HEK293T (cell line): ENCODE measurements at regions not wholly inside any gene's neighbourhood (a gene's known extent, or its start where the extent isn't known, plus 50 kb on each side); places are given as distances from the start of the nearest gene placed in this dataset.

Experiments used
- CTCF ChIA-PET: fragments of 350-600 bp; formaldehyde crosslinking; extraction: SDS; loops from one replicate; lab custom pipeline; 2021; ENCODE audit warnings: antibody characterized with exemption, inconsistent platforms; lab: Yijun Ruan, JAX
- POLR2A ChIA-PET: fragments of 350-600 bp; formaldehyde crosslinking; extraction: SDS; loops from one replicate; lab custom pipeline; 2020; ENCODE audit warnings: antibody characterized with exemption, inconsistent platforms; lab: Yijun Ruan, JAX
- DNase-seq: peaks from one replicate; pipeline ENCODE4 v3.0.0; 2012; ENCODE audit warnings: mixed read lengths; ENCODE audit errors: extremely low spot score
- ARNT ChIP-seq: fragments of 450-650 bp; IDR thresholded peaks from 2 replicates; pipeline ENCODE4 v1.6.1; 2017; ENCODE audit warnings: mild to moderate bottlenecking
- BHLHE40 ChIP-seq: fragments of 450-650 bp; IDR thresholded peaks from 2 replicates; pipeline ENCODE4 v1.6.1; 2016; ENCODE audit warnings: mild to moderate bottlenecking, moderate library complexity, borderline replicate concordance
- CTBP1 ChIP-seq: fragments of 450-650 bp; IDR thresholded peaks from 2 replicates; pipeline ENCODE4 v1.6.1; 2016; ENCODE audit warnings: borderline replicate concordance
- ELF4 ChIP-seq: fragments of 450-650 bp; IDR thresholded peaks from 2 replicates; pipeline ENCODE4 v1.6.1; 2017; ENCODE audit warnings: antibody characterized with exemption
- FOXA1 ChIP-seq: fragments of 450-650 bp; IDR thresholded peaks from 2 replicates; pipeline ENCODE4 v1.6.1; 2016; ENCODE audit warnings: mild to moderate bottlenecking
- FOXK2 ChIP-seq: fragments of 450-650 bp; IDR thresholded peaks from 2 replicates; pipeline ENCODE4 v1.6.1; 2016; ENCODE audit warnings: mild to moderate bottlenecking
- FOXM1 ChIP-seq: fragments of 450-650 bp; IDR thresholded peaks from 2 replicates; pipeline ENCODE4 v1.6.1; 2017; ENCODE audit warnings: mild to moderate bottlenecking, borderline replicate concordance
- HDGF ChIP-seq: fragments of 450-650 bp; IDR thresholded peaks from 2 replicates; pipeline ENCODE4 v1.6.1; 2017; ENCODE audit warnings: antibody characterized with exemption, borderline replicate concordance
- L3MBTL2 ChIP-seq: fragments of 450-650 bp; conservative IDR thresholded peaks from 2 replicates; pipeline ENCODE4 v1.6.1; 2016; ENCODE audit warnings: mild to moderate bottlenecking
- LEF1 ChIP-seq: fragments of 450-650 bp; IDR thresholded peaks from 2 replicates; pipeline ENCODE4 v1.6.1; 2017; ENCODE audit warnings: mild to moderate bottlenecking, borderline replicate concordance
- NFRKB ChIP-seq: fragments of 450-650 bp; IDR thresholded peaks from 2 replicates; pipeline ENCODE4 v1.6.1; 2016; ENCODE audit warnings: mild to moderate bottlenecking, moderate library complexity
- PKNOX1 ChIP-seq: fragments of 450-650 bp; IDR thresholded peaks from 2 replicates; pipeline ENCODE4 v1.6.1; 2016
- SP1 ChIP-seq: fragments of 450-650 bp; IDR thresholded peaks from 2 replicates; pipeline ENCODE4 v1.6.1; 2017
- SUZ12 ChIP-seq: fragments of 450-650 bp; IDR thresholded peaks from 2 replicates; pipeline ENCODE4 v1.6.1; 2016; ENCODE audit warnings: mild to moderate bottlenecking
- TARDBP ChIP-seq: fragments of 450-650 bp; IDR thresholded peaks from 2 replicates; pipeline ENCODE4 v1.6.1; 2016
- ZNF384 ChIP-seq: fragments of 450-650 bp; IDR thresholded peaks from 2 replicates; pipeline ENCODE4 v1.6.1; 2016

- no peak for DNase-seq
- POLR2A ChIA-PET = no interaction called here
- TF ChIP-seq ZNF384 = no peak
- no peak for TF ChIP-seq TARDBP
- TF ChIP-seq ELF4 = no peak
- CTCF ChIA-PET = no interaction called here
Observed at GRCh38 chr14:98154254-98154653, 1117.7 kb downstream of the BCL11B start.

- CTCF ChIA-PET = no interaction called here
- TF ChIP-seq ZNF384 (no peak), L3MBTL2 (no peak), FOXK2 (no peak), FOXA1 (no peak), ARNT (no peak), CTBP1 (no peak)
- POLR2A ChIA-PET = no interaction called here
- no peak for DNase-seq
Observed at GRCh38 chr14:98156411-98156810, 1115.6 kb downstream of the BCL11B start.

DNA sequence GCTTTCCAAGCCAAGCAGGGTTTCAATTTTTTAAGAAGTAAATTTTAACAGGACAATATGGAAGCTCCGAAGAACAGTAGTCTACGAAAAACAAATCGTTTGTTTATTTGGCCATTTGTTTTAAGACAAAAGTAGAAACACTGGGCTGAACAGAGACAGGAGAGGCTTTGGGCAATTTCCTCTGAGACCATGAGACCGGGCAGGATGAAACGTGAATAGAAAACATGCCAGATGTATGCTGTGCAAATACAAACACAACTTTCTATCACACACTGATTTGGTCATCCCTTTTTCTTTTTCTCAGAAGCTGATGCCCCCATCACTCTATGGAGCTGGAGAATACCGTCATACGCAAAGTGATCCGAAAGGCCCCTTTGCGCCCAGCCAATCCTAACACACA is 1111.1 kb downstream of the BCL11B start:
- TF ChIP-seq CTBP1 (no peak), TARDBP (no peak), HDGF (no peak), ARNT (no peak), NFRKB (no peak), FOXA1 (no peak), L3MBTL2 (no peak), ELF4 (no peak), SUZ12 (no peak), SP1 (no peak), LEF1 (no peak), FOXK2 (no peak)
- ChIA-PET POLR2A (no interaction called here), CTCF (no interaction called here)
- no peak for DNase-seq

DNA sequence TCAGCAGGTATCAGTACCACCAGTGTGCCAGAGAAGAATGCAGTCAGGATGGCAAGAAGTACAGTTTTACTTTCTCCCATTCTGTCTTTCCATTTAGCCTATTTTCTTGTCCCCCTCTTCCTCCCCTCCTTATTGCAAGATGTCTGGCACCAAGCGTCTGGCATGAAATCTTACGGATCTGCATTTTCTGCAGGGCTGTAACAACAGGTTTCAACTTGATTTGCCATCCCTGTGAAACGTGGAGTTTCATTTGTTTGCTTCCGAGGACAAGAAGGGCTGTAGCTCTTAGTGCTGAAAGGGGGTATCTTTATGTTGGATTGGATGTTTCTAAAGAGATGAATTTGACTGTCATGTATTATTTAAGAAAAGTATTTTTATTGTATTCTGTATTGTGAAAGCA is 1110.6 kb downstream of the BCL11B start:
- POLR2A ChIA-PET = no interaction called here
- no peak for DNase-seq
- CTCF ChIA-PET = no interaction called here
- no peak for TF ChIP-seq ELF4

DNA sequence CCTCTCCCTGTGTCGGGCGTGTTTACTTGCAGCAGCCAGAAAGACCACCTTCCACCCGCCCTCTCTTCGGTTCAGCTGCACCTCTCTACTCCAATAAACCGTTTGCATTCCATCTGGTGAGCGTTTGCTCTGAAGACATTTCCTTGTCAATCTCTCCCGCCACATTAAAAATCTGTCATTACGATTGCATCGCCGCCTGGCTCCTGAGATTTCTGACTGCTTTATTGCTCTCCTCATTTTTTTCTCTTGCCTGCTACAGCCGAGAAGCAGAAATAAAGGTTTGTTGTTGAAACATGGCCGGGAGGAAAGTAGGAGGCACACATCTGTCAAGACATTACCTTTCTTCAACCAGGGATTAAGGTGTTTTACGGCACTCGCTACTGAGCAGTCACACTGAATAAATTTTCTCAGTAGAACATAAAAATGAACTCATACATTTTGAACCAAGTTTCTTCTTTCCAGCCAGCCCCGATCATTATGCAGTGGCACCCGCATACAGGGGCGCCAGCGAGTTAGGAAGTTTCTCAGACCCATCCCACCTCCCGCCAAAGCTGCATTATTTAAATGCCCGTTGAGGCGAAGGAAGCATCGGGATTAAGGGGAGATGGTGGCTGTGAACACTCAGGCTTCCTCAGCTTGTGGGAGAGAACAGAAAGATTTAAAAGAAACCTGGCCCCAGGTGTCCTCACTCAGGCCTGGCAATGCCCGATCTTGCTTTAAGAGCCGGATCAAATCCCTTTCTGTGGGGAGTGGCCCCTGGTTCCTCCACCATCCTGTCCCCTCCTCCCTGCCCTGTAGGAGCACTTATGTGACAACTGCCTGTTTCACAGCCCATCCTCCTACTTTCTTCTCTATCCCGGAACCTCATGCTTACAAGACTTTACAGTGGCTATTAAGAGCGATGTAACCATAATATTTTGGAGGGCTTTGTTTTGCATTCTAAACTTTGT is 1108.9 kb downstream of the BCL11B start:
- DNase-seq = no peak
- POLR2A ChIA-PET = no interaction called here
- CTCF ChIA-PET = no interaction called here
- TF ChIP-seq SUZ12 (no peak), HDGF (no peak), TARDBP (no peak), ZNF384 (no peak), CTBP1 (no peak), PKNOX1 (no peak), BHLHE40 (no peak), NFRKB (no peak), SP1 (no peak), ELF4 (no peak), L3MBTL2 (no peak), FOXA1 (no peak), FOXK2 (no peak)

- no peak for TF ChIP-seq NFRKB
- TF ChIP-seq TARDBP = no peak
- no peak for TF ChIP-seq LEF1
- no peak for TF ChIP-seq ELF4
- TF ChIP-seq ARNT = no peak
- no peak for TF ChIP-seq PKNOX1
- TF ChIP-seq ZNF384 = no peak
- TF ChIP-seq L3MBTL2 = no peak
- no peak for TF ChIP-seq SUZ12
- TF ChIP-seq FOXK2 = no peak
- no peak for TF ChIP-seq FOXM1
- no peak for TF ChIP-seq BHLHE40
- TF ChIP-seq FOXA1 = no peak
- no peak for DNase-seq
- ChIA-PET CTCF (no interaction called here), POLR2A (no interaction called here)
Observed at GRCh38 chr14:98163873-98164272, 1108.1 kb downstream of the BCL11B start.

DNA sequence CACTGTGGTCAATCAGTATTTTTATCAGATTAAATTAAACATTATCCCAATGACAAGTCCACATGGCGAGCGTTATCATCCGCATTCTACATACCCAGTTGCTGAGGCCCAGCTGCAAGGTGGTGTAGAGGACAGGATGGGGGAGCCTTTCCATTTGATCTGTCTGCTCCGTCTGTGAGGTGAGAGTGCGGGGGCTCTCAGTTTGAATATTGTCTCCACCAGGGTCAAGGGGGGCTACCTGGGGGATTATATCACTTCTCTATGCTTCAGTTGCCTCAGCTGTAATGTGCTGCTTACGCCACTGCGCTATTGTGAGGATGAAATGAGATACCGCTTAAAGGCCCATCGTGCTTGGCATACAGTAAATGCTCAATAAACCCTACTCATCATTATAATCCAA is 1106.0 kb downstream of the BCL11B start:
- no peak for DNase-seq
- ChIA-PET POLR2A (no interaction called here), CTCF (no interaction called here)
- TF ChIP-seq ZNF384 (no peak), TARDBP (no peak), LEF1 (no peak), ELF4 (no peak), NFRKB (no peak), BHLHE40 (no peak), FOXM1 (no peak), FOXK2 (no peak), SP1 (no peak), PKNOX1 (no peak), ARNT (no peak), HDGF (no peak), FOXA1 (no peak), L3MBTL2 (no peak), CTBP1 (no peak), SUZ12 (no peak)
